Activated CD4-positive, alpha-beta T cell treated with anti-CD3 and anti-CD28 coated beads for 36 hours (primary cell): ENCODE measurements at regions not wholly inside any gene's neighbourhood (a gene's known extent, or its start where the extent isn't known, plus 50 kb on each side); places are given as distances from the start of the nearest gene placed in this dataset.
A peak's percentile ranks its signal among the peaks of the same experiment; 100 is the strongest.

Source experiments
- ATAC-seq: fragments of 200-7000 bp; cut with Tn5 transposase; one replicate; pipeline ENCODE4 v1.10.0; 2021; ENCODE audit warnings: mild to moderate bottlenecking, moderate library complexity
- CTCF ChIA-PET: fragments of 350-600 bp; sonication (Branson Sonifier 250); formaldehyde crosslinking; loops from one replicate; lab custom pipeline; 2021; ENCODE audit warnings: antibody characterized with exemption; lab: Charles Lee
- POLR2A ChIA-PET: fragments of 350-600 bp; sonication (Branson Sonifier 250); formaldehyde crosslinking; loops from one replicate; lab custom pipeline; 2021; ENCODE audit warnings: antibody characterized with exemption, inconsistent platforms; lab: Charles Lee
- DNase-seq: peaks from one replicate; pipeline ENCODE4 v3.0.0-alpha.2; 2020
- H3K27ac Mint-ChIP-seq: one replicate; pipeline ENCODE4 v1.8.0; 2021; ENCODE audit warnings: mixed read lengths
- H3K27me3 Mint-ChIP-seq: one replicate; pipeline ENCODE4 v1.8.0; 2021; ENCODE audit warnings: mixed read lengths
- H3K36me3 Mint-ChIP-seq: one replicate; pipeline ENCODE4 v1.8.0; 2021; ENCODE audit warnings: low read depth, mixed read lengths
- H3K4me1 Mint-ChIP-seq: one replicate; pipeline ENCODE4 v1.8.0; 2021; ENCODE audit warnings: mixed read lengths
- H3K4me3 Mint-ChIP-seq: one replicate; pipeline ENCODE4 v1.8.0; 2021; ENCODE audit warnings: mild to moderate bottlenecking, moderate library complexity, mixed read lengths
- H3K9me3 Mint-ChIP-seq: one replicate; pipeline ENCODE4 v1.8.0; 2021; ENCODE audit warnings: low read depth, mixed read lengths
- intact Hi-C, 2 experiments: fragments of 100-400 bp; cut with DNase I in 1 of 2; cut with micrococcal nuclease in 1 of 2; formaldehyde crosslinking; loops; one replicate each; pipeline versions ENCODE4 v1.14.2 to v1.15.1; 2022 to 2024; cut with DNase I, micrococcal nuclease

GRCh38 chr20:57999465-58000111, 228.9 kb downstream of the ANKRD60 start:
- Mint-ChIP-seq H3K4me3 (no peak overlapping the region), H3K36me3 (no peaks in the 10 kb centered on the region), H3K9me3 (no peaks in the 10 kb centered on the region), H3K4me1 (peaks cover 14% of the 10 kb centered on the region), H3K27ac (no peak overlapping the region), H3K27me3 (peaks cover 15% of the 10 kb centered on the region)
- no peak for DNase-seq
- POLR2A ChIA-PET = no interaction called here
- intact Hi-C loops = no loop called here
- CTCF ChIA-PET = no interaction called here
- ATAC-seq = no peak

GRCh38 chr20:57998981-57999464, 229.4 kb downstream of the ANKRD60 start:
- H3K4me3 Mint-ChIP-seq = no peak overlapping the region
- no peak for ATAC-seq
- H3K4me1 Mint-ChIP-seq = peaks cover 14% of the 10 kb centered on the region
- intact Hi-C loops = no loop called here
- DNase-seq = no peak
- peaks cover 15% of the 10 kb centered on the region for H3K27me3 Mint-ChIP-seq
- H3K36me3 Mint-ChIP-seq = no peaks in the 10 kb centered on the region
- ChIA-PET CTCF (no interaction called here), POLR2A (no interaction called here)
- no peaks in the 10 kb centered on the region for H3K9me3 Mint-ChIP-seq
- no peak overlapping the region for H3K27ac Mint-ChIP-seq

GRCh38 chr20:57998276-57998675, 230.2 kb downstream of the ANKRD60 start:
- H3K27me3 Mint-ChIP-seq = peaks cover 15% of the 10 kb centered on the region

GRCh38 chr20:57996936-57997890, 231.2 kb downstream of the ANKRD60 start:
- no peak for ATAC-seq
- H3K27me3 Mint-ChIP-seq = peaks cover 15% of the 10 kb centered on the region

More at GRCh38 chr20:57998276-57998675, 230.2 kb downstream of the ANKRD60 start:
- DNase-seq (no peak), ATAC-seq (no peak)
- Mint-ChIP-seq H3K4me3 (no peak overlapping the region), H3K4me1 (peaks cover 14% of the 10 kb centered on the region), H3K36me3 (no peaks in the 10 kb centered on the region), H3K9me3 (no peaks in the 10 kb centered on the region), H3K27ac (no peak overlapping the region)
- intact Hi-C loops = no loop called here
- ChIA-PET CTCF (no interaction called here), POLR2A (no interaction called here)

GRCh38 chr20:57996465-57996864, 232.0 kb downstream of the ANKRD60 start:
- Mint-ChIP-seq H3K27ac (no peak overlapping the region), H3K27me3 (peaks cover 15% of the 10 kb centered on the region)

More at GRCh38 chr20:57996936-57997890, 231.2 kb downstream of the ANKRD60 start:
- Mint-ChIP-seq H3K4me1 (peaks cover 14% of the 10 kb centered on the region), H3K27ac (no peak overlapping the region), H3K9me3 (no peaks in the 10 kb centered on the region), H3K4me3 (no peak overlapping the region), H3K36me3 (no peaks in the 10 kb centered on the region)
- intact Hi-C loops = no loop called here
- CTCF ChIA-PET = interaction anchor here (0.7 kb wide), 1 partner anchor 20 kb away, joined by 3 read pairs; no protein-coding TSS in a partner anchor
- DNase-seq = peak; percentile 18
- POLR2A ChIA-PET = interaction anchor here (0.6 kb wide), 1 partner anchor 114 kb away, joined by 5 read pairs; no protein-coding TSS in a partner anchor

GRCh38 chr20:57995381-57995977, 233.0 kb downstream of the ANKRD60 start:
- DNase-seq = no peak

More at GRCh38 chr20:57996465-57996864, 232.0 kb downstream of the ANKRD60 start:
- H3K36me3 Mint-ChIP-seq = no peaks in the 10 kb centered on the region
- ChIA-PET CTCF (no interaction called here), POLR2A (no interaction called here)
- peaks cover 14% of the 10 kb centered on the region for H3K4me1 Mint-ChIP-seq
- DNase-seq (no peak), ATAC-seq (no peak)
- H3K4me3 Mint-ChIP-seq = no peak overlapping the region
- H3K9me3 Mint-ChIP-seq = no peaks in the 10 kb centered on the region
- intact Hi-C loops = no loop called here

GRCh38 chr20:57993716-57994431, 234.6 kb downstream of the ANKRD60 start:
- DNase-seq (no peak), ATAC-seq (no peak)
- H3K27ac Mint-ChIP-seq = no peak overlapping the region
- intact Hi-C loops = no loop called here
- no peak overlapping the region for H3K4me3 Mint-ChIP-seq
- CTCF ChIA-PET = no interaction called here
- POLR2A ChIA-PET = no interaction called here
- peaks cover 7% of the 10 kb centered on the region for H3K4me1 Mint-ChIP-seq
- no peaks in the 10 kb centered on the region for H3K36me3 Mint-ChIP-seq
- peaks cover 18% of the 10 kb centered on the region for H3K27me3 Mint-ChIP-seq
- H3K9me3 Mint-ChIP-seq = no peaks in the 10 kb centered on the region

More at GRCh38 chr20:57995381-57995977, 233.0 kb downstream of the ANKRD60 start:
- ChIA-PET CTCF (interaction anchor here (0.7 kb wide), 1 partner anchor 92 kb away, joined by 4 read pairs; no protein-coding TSS in a partner anchor), POLR2A (no interaction called here)
- intact Hi-C loops = no loop called here
- no peak for ATAC-seq
- Mint-ChIP-seq H3K27me3 (peaks cover 15% of the 10 kb centered on the region), H3K4me1 (peaks cover 14% of the 10 kb centered on the region), H3K4me3 (no peak overlapping the region), H3K9me3 (no peaks in the 10 kb centered on the region), H3K36me3 (no peaks in the 10 kb centered on the region), H3K27ac (no peak overlapping the region)

- ATAC-seq (peak; percentile 81), DNase-seq (peak; percentile 48)
- H3K4me1 Mint-ChIP-seq = no peaks in the 10 kb centered on the region
- no peak overlapping the region for H3K27ac Mint-ChIP-seq
- H3K36me3 Mint-ChIP-seq = no peaks in the 10 kb centered on the region
- intact Hi-C loops = no loop called here
- no peak overlapping the region for H3K4me3 Mint-ChIP-seq
- CTCF ChIA-PET = no interaction called here
- H3K27me3 Mint-ChIP-seq = peaks cover 9% of the 10 kb centered on the region
- H3K9me3 Mint-ChIP-seq = no peaks in the 10 kb centered on the region
- POLR2A ChIA-PET = no interaction called here
These were observed 237.1 kb downstream of the ANKRD60 start for GRCh38 chr20:57991211-57991881.

- DNase-seq = no peak
- ChIA-PET POLR2A (no interaction called here), CTCF (interaction anchor here (1.0 kb wide), 1 partner anchor 85 kb away, joined by 4 read pairs; no protein-coding TSS in a partner anchor)
- Mint-ChIP-seq H3K4me1 (no peaks in the 10 kb centered on the region), H3K9me3 (no peaks in the 10 kb centered on the region), H3K4me3 (no peak overlapping the region), H3K36me3 (no peaks in the 10 kb centered on the region), H3K27ac (no peak overlapping the region), H3K27me3 (peaks cover 9% of the 10 kb centered on the region)
- no peak for ATAC-seq
- intact Hi-C loops = no loop called here
These were observed 238.0 kb downstream of the ANKRD60 start for GRCh38 chr20:57990396-57990987.

- Mint-ChIP-seq H3K36me3 (no peaks in the 10 kb centered on the region), H3K4me1 (no peaks in the 10 kb centered on the region), H3K27ac (no peak overlapping the region), H3K4me3 (no peak overlapping the region), H3K9me3 (no peaks in the 10 kb centered on the region), H3K27me3 (peaks cover 9% of the 10 kb centered on the region)
- POLR2A ChIA-PET = no interaction called here
- intact Hi-C loops = no loop called here
- CTCF ChIA-PET = no interaction called here
- no peak for ATAC-seq
- no peak for DNase-seq
These were observed 239.6 kb downstream of the ANKRD60 start for GRCh38 chr20:57988828-57989227.
